ENCODE measurements at regions not wholly inside any gene's neighbourhood (a gene's known extent, or its start where the extent isn't known, plus 50 kb on each side); places are given as distances from the start of the nearest gene placed in this dataset.
"Not testable (repeated sequence)": the region's sequence is repeated elsewhere in the genome, so short reads cannot be mapped to it uniquely, and the experiment has no call there.

DNA sequence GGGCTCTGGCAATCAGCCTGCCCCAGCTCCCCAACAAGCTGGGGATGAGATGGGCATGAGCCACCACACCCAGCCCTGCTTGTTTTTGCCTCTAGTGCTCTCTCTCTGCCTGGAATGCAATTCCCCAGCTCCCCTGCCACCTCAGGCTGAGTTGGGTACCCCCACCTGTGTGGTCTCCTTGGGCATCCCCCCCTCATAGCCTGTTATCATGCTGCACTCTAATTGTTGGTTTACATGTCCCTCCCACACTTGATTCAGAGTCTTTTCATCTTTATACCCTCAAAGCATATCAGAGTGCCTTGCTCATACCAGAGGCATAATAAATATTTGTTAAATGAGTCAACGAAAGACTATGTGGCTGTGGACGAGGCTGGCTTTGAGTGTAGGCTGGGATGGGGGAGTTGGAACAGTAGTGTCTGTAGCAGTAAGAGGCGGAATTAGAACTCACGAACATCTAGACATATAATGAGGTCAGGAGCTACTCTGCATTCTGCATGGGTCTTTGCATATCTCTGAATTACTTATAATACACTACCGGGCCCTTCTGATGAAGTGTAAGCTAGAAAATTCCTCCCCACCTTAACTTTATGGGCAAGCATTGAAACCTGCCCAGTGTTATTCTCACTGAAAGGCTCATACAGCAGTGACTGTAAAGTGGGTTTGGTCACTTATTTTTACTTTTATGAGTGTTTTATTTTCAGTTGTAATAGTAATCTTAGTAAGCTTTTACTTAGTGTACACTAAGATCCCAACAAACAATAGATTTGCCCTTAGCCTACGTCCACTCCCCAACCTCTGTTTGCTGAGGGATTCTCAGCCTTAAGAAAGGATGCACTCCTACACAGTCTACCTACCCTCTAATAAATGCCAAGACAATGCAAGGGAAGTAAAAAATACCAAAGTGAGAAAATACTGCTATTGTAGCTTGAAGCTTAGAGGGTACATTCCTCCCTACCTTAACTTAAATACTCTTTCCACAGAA is 58.7 kb downstream of the EDN1 start:
- no peak for DNase-seq

GRCh38 chr6:12350644-12351170 is 60.5 kb downstream of the EDN1 start:
- DNase-seq = no peak

DNA sequence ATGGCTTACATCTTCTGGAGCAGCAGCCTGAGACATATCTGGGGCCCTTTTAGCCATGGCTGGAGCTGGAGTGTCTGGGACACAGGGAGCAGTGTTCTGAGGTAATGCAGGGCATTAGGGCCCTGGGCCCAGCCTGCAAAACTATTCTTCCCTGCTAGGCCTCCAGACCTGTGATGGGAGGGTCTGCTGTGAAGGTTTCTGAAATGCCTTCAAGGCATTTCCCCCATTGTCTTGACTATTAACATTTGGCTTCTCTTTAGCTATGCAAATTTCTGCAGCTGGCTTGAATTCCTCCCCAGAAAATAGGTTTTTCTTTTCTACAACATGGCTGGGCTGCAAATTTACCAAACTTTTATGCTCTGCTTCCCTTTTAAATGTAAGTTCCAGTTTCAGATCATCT is 61.5 kb downstream of the EDN1 start:
- DNase-seq = no peak

DNA sequence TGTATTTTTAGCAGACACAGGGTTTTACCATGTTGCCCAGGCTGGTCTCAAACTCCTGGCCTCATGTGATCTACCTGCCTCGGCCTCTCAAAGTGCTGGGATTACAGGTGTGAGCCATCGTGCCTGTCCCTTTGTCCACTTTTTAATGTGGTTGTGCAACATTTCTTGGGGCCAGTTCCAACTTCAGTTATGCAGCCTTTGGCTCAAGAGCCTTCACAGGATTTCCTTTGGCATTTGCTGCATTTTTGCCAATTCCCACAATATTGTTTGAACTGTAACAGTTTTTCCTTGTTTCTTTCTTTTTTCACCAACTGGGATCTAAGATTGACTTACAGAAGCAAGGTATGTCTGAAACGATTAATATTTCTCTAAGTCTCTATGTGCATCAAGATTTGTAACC is 63.6 kb downstream of the EDN1 start:
- no peak for DNase-seq

- DNase-seq = no peak
Measured at GRCh38 chr6:12354499-12354898, 64.3 kb downstream of the EDN1 start.

GRCh38 chr6:12355354-12355753 is 65.2 kb downstream of the EDN1 start:
- DNase-seq = no peak

GRCh38 chr6:12356431-12356830 is 66.3 kb downstream of the EDN1 start:
- no peak for DNase-seq

- no peak for DNase-seq
Measured at GRCh38 chr6:12356983-12357972, 67.1 kb downstream of the EDN1 start.

- no peak for DNase-seq
Measured at GRCh38 chr6:12359036-12359435, 68.9 kb downstream of the EDN1 start.

DNA sequence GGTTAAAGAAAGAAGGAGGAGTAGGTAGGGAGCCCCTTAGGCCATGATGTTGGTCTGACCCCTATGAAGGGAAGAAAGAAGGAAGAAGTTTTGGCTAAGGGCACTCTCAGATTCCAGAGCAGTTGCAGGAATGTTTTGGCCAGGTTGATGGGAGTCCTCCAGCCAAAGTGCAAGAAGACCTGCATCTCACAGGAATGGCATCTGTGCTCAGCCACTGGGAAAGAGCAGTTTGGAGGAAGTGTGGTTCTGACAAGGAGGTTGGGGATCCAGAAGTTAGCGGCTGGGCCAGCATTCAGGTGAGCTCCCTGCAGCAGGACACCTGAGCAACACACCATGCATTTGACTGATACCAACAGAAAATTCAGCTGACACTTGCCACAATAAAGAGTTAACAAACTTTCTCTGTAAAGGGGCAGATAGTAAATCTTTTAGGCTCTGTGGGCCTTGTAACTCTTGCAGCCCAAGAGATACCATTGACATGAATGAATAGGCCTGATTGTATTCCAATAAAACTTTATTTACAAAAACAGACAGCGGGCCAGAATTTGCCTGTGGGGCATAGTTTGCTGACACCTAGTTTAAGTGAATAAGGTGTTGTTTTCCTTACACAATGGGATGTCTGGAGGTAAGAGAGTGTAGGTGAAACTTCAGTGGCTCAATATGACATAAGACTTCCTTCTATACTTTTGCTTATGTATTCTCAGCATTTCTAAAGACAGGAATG is 71.0 kb downstream of the EDN1 start:
- DNase-seq = no peak

GRCh38 chr6:12363277-12363650 is 73.1 kb downstream of the EDN1 start:
- not testable (repeated sequence) for DNase-seq

GRCh38 chr6:12363651-12364381 is 73.7 kb downstream of the EDN1 start:
- DNase-seq = peak; percentile 34

- DNase-seq = no peak
Measured at GRCh38 chr6:12364621-12365020, 74.5 kb downstream of the EDN1 start.

DNA sequence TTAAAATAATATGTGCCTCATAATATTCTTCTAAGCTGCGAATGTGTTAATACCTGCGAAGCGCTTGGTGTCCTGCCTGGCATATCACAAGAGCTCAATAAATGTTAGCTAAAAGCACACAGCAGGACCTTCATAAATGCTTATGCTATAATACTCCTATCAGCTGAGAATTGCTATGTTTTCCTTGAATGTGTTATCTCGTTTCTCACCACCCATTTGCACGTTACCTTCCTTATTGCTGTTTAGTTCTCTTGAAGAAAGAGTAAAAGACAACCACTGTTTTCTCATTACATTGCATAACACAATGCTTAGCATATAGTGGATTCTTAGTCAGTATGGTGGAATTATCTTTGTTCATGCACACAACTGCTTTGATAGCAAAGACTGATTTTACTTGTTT is 76.6 kb downstream of the EDN1 start:
- no peak for DNase-seq

DNA sequence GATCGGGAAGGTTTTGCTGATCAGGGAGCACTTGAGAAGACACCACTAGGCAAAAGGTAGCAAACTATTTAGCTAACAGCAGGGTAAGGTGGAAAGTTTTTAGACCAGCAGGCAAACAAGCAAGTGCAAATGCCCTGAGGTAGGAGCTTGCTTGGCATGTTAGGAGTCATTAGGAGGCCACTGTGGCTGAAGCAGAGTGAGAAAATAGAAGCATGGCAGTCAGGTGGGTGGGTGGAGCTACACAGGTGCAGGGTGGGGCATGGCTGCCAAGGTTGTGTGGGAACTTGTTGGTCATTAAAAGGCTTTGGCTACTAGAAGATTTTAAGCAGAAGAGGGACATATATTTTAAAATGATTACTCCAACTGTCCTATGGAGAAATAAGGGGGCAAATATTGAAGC is 77.3 kb downstream of the EDN1 start:
- no peak for DNase-seq

- no peak for DNase-seq
Measured at GRCh38 chr6:12369355-12369754, 79.2 kb downstream of the EDN1 start.

DNA sequence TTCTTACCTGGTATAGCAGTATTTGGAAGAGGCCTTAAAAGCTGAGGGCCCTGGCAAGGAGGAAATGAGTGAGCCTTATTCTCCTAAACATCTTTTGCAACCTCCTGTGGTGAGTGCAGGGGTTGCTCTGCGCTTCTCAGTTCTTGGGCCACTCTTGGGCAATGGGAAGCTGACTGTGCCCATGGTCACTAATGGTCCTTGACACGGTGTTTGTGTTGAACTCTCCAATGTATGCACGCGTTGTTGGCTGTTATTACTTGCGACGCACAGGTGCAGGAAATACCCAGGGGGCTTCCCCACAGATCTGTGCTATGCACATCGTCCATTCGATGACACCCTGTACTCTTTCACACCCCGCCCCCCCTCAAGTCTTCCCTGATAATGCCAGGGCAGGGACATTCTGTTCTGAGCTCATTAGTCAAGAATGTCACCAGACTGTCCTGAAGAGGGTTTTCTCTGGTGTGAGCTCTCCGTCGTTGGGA is 79.7 kb downstream of the EDN1 start:
- peak; percentile 2 for DNase-seq

- no peak for DNase-seq
Measured at GRCh38 chr6:12371151-12371550, 81.0 kb downstream of the EDN1 start.

GRCh38 chr6:12371641-12372146 is 81.5 kb downstream of the EDN1 start:
- DNase-seq = no peak

- no peak for DNase-seq
Measured at GRCh38 chr6:12379181-12379580, 89.0 kb downstream of the EDN1 start.

DNA sequence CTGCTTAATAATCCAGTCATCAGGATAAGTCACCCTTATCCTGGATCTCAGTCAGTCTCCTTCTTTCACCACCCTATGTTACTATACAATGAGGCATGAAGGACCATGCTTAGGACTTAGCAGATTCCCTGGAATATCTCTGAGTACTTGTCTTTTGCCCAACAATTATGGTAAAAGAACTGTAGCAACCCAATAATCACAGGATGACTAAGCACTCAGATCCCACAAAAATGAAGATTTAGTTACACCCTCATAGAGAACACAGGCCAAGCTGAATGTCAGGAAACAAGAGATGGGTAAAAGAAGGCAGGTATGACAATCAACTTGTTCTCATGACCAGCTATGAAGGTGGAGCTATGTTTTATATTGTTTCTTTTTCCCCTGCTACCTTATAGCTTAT is 91.4 kb downstream of the EDN1 start:
- DNase-seq = no peak

DNA sequence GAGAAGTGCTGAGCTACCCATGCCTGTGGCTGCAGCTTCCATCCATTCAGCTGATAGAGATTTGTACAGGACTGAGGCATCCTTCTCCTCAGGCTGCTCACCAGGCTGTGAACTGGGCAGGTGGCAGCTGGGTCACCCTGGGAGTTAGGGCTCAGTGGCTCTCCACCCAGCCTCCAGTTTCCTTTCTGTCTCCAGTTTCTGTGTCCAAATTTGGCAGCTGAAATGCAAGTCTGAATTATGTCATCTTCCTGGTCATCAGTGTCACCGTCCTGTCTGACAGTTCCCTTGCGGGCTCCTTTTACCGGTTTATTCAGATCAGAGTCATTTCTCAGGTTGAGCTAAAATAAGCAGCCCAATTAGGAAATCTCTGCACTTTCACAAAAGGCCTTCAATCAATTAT is 93.3 kb downstream of the EDN1 start:
- DNase-seq = no peak

Data from GF-D8 (cell line).